GM12878 (cell line): ENCODE measurements at regions not wholly inside any gene's neighbourhood (a gene's known extent, or its start where the extent isn't known, plus 50 kb on each side); places are given as distances from the start of the nearest gene placed in this dataset.

Experiments
- EGR1 ChIP-seq, 2 experiments: IDR thresholded peaks; 1 replicate in 1 of 2; 2 replicates in 1 of 2; pipeline ENCODE4 v1.6.1; 2011 to 2012; ENCODE audit warnings: low read depth in 2 of 2, low read length in 2 of 2, borderline replicate concordance in 1 of 2, mild to moderate bottlenecking in 1 of 2, moderate library complexity in 1 of 2
- FOS ChIP-seq: IDR thresholded peaks from 3 replicates; pipeline ENCODE4 v1.6.1; 2011; ENCODE audit warnings: borderline replicate concordance; ENCODE audit not compliant: insufficient read length; ENCODE audit errors: extremely low read depth
- HCFC1 ChIP-seq: fragments of 150-350 bp; IDR thresholded peaks from 2 replicates; pipeline ENCODE4 v1.6.1; 2014; ENCODE audit warnings: low read length
- POLR2AphosphoS2 ChIP-seq: IDR thresholded peaks from 2 replicates; pipeline ENCODE4 v1.6.1; 2011; ENCODE audit warnings: low read depth, mild to moderate bottlenecking, low read length, improper control_type of control experiment, moderate library complexity
- RFX5 ChIP-seq: IDR thresholded peaks from 2 replicates; pipeline ENCODE4 v1.6.1; 2011; ENCODE audit warnings: low read depth, low read length, improper control_type of control experiment
- ZBTB33 ChIP-seq: fragments of 450-650 bp; IDR thresholded peaks from 2 replicates; pipeline ENCODE4 v1.6.1; 2017; ENCODE audit warnings: mild to moderate bottlenecking
- ZNF207 ChIP-seq: fragments of 450-650 bp; IDR thresholded peaks from 2 replicates; pipeline ENCODE4 v1.6.1; 2014; ENCODE audit warnings: antibody characterized with exemption, mild to moderate bottlenecking, borderline replicate concordance
- TF ChIP-seq, protein P1 (sequence below), 3 experiments: IDR thresholded peaks in 2 of 3; conservative IDR thresholded peaks in 1 of 3; 2 replicates each; pipeline ENCODE4 v1.5.1; 2011; ENCODE audit warnings: low read depth in 3 of 3, low read length in 3 of 3, mild to moderate bottlenecking in 3 of 3, control low read depth in 2 of 3, moderate library complexity in 2 of 3, inconsistent platforms in 1 of 3, mixed read lengths in 1 of 3; ENCODE audit not compliant: control insufficient read depth in 2 of 3, insufficient read depth in 1 of 3; ENCODE audit errors: extremely low read depth in 1 of 3

- TF ChIP-seq, protein P1, sequence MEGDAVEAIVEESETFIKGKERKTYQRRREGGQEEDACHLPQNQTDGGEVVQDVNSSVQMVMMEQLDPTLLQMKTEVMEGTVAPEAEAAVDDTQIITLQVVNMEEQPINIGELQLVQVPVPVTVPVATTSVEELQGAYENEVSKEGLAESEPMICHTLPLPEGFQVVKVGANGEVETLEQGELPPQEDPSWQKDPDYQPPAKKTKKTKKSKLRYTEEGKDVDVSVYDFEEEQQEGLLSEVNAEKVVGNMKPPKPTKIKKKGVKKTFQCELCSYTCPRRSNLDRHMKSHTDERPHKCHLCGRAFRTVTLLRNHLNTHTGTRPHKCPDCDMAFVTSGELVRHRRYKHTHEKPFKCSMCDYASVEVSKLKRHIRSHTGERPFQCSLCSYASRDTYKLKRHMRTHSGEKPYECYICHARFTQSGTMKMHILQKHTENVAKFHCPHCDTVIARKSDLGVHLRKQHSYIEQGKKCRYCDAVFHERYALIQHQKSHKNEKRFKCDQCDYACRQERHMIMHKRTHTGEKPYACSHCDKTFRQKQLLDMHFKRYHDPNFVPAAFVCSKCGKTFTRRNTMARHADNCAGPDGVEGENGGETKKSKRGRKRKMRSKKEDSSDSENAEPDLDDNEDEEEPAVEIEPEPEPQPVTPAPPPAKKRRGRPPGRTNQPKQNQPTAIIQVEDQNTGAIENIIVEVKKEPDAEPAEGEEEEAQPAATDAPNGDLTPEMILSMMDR (IDR thresholded peaks at IDR 0.05 in 2 of 3, conservative IDR thresholded peaks at IDR 0.05 in 1 of 3; ENCODE audit: control insufficient read depth in 2 of 3, extremely low read depth in 1 of 3, insufficient read depth in 1 of 3, low read depth in 3 of 3, low read length in 3 of 3): no peak
- TF ChIP-seq EGR1 (IDR thresholded peaks at IDR 0.05; ENCODE audit: borderline replicate concordance in 1 of 2, low read depth in 2 of 2, low read length in 2 of 2): no peak
- no peak for TF ChIP-seq RFX5
- no peak for TF ChIP-seq ZBTB33
- TF ChIP-seq ZNF207: no peak
- TF ChIP-seq HCFC1: no peak
- no peak for TF ChIP-seq POLR2AphosphoS2
- TF ChIP-seq FOS: no peak
Measured at GRCh38 chr5:62097361-62097760, 208.6 kb upstream of the KIF2A start.
